ENCODE measurements at regions not wholly inside any gene's neighbourhood (a gene's known extent, or its start where the extent isn't known, plus 50 kb on each side); places are given as distances from the start of the nearest gene placed in this dataset.

GRCh38 chr18:37637478-37637850 lies 71.9 kb upstream of the CELF4 start (continued):
- no peak for TF ChIP-seq JUNB (IDR thresholded peaks at IDR 0.05; ENCODE audit: unreplicated experiment)
- no peak for TF ChIP-seq ETS1 (IDR thresholded peaks at IDR 0.05)
- TF ChIP-seq CREB1 (CRISPR knock-in tag; IDR thresholded peaks at IDR 0.05; ENCODE audit: low read depth), result no peak
- TF ChIP-seq REST (IDR thresholded peaks at IDR 0.05; ENCODE audit: unreplicated experiment), result no peak

GRCh38 chr18:37636831-37637477 lies 71.4 kb upstream of the CELF4 start:
- no peak overlapping the region for H3K4me3 Mint-ChIP-seq
- H3K27ac Mint-ChIP-seq, result no peak overlapping the region
- Histone ChIP-seq H3K4me2 (no peak overlapping the region), H3K27me3 (ENCODE audit: insufficient read depth) (no peaks in the 10 kb centered on the region), H3K36me3 (ENCODE audit: insufficient read depth) (no peaks in the 10 kb centered on the region), H4K20me1 (replicated peaks; ENCODE audit: insufficient read depth) (no peaks in the 10 kb centered on the region), H3K27ac (ENCODE audit: low read depth) (no peak overlapping the region), H3K9me2 (ENCODE audit: insufficient read depth) (peaks cover 30% of the 10 kb centered on the region), H3K79me2 (replicated peaks; ENCODE audit: insufficient read depth) (no peaks in the 10 kb centered on the region), H2AFZ (no peak overlapping the region), H3F3A (replicated peaks; ENCODE audit: low read depth) (no peaks in the 10 kb centered on the region), H3K4me3 (no peak overlapping the region), H3K4me1 (ENCODE audit: insufficient read depth) (0 out of 2 replicates have a peak, but pooled peaks cover 4% of the 10 kb centered on the region)
- no peak for ATAC-seq
- no peak for DNase-seq (ENCODE audit: low spot score)
- TF ChIP-seq ZNF462 (CRISPR knock-in tag; IDR thresholded peaks at IDR 0.05) (no peak), CTCF (conservative IDR thresholded peaks at IDR 0.05; ENCODE audit: low read depth in 2 of 2) (no peak), ZNF114 (CRISPR knock-in tag; IDR thresholded peaks at IDR 0.05) (no peak), ZNF331 (CRISPR knock-in tag; IDR thresholded peaks at IDR 0.05; ENCODE audit: low read depth) (no peak), EZH2phosphoT487 (IDR thresholded peaks at IDR 0.05; ENCODE audit: unreplicated experiment) (no peak), ETS1 (IDR thresholded peaks at IDR 0.05) (no peak), STAT1 (IDR thresholded peaks at IDR 0.05; ENCODE audit: unreplicated experiment) (no peak)
- H3K9me3 Mint-ChIP-seq, result no peaks in the 10 kb centered on the region
- no peaks in the 10 kb centered on the region for H3K36me3 Mint-ChIP-seq (ENCODE audit: low read depth)
- H3K4me1 Mint-ChIP-seq, result peaks cover 20% of the 10 kb centered on the region
- peaks cover 8% of the 10 kb centered on the region for H3K27me3 Mint-ChIP-seq (ENCODE audit: insufficient read depth, low read depth, poor library complexity)

Measured in GM23338 (cell line).